ENCODE measurements at regions not wholly inside any gene's neighbourhood (a gene's known extent, or its start where the extent isn't known, plus 50 kb on each side); places are given as distances from the start of the nearest gene placed in this dataset.

GRCh38 chr10:43759216-43759615 is 110.5 kb upstream of the ZNF32 start:
- no peak overlapping the region for H3K4me2 ChIP-seq (ENCODE audit: control insufficient read depth, extremely low read depth, insufficient read depth, low read depth, low read length)
- no peaks in the 10 kb centered on the region for H3K79me2 ChIP-seq (ENCODE audit: control insufficient read depth, insufficient read depth, low read length)
- no peaks in the 10 kb centered on the region for H3K4me1 ChIP-seq (ENCODE audit: control insufficient read depth, extremely low read depth, insufficient read depth, low read length)
- TF ChIP-seq CTCF (optimal IDR thresholded peaks at IDR 0.05 in 1 of 3, IDR thresholded peaks at IDR 0.05 in 1 of 3, conservative IDR thresholded peaks at IDR 0.05 in 1 of 3; ENCODE audit: extremely low read depth in 1 of 3, insufficient read depth in 2 of 3, low read length in 3 of 3) = no peak
- FAIRE-seq (no peak), DNase-seq (ENCODE audit: low read depth, low spot score) (no peak)
- H3K9ac ChIP-seq (ENCODE audit: control insufficient read depth, extremely low read depth, insufficient read depth, low read length) = no peak overlapping the region
- H3K9me3 ChIP-seq (ENCODE audit: control insufficient read depth, low read depth, low read length) = no peaks in the 10 kb centered on the region
- H3K4me3 ChIP-seq (ENCODE audit: control insufficient read depth in 2 of 3, extremely low read depth in 1 of 3, insufficient read depth in 2 of 3, low read depth in 1 of 3, low read length in 3 of 3) = no peak overlapping the region
- dilution Hi-C loops (cut with MboI; ENCODE audit: extremely low pct_ligation_motif_present, low sequenced_read_pairs) = no loop called here
- H3K27ac ChIP-seq (ENCODE audit: control insufficient read depth, insufficient read depth, low read length) = no peak overlapping the region
- H3K27me3 ChIP-seq (ENCODE audit: control insufficient read depth, extremely low read depth, insufficient read depth, low read length) = no peaks in the 10 kb centered on the region
- no peak overlapping the region for H2AFZ ChIP-seq (ENCODE audit: control insufficient read depth, low read length)
- no peaks in the 10 kb centered on the region for H3K36me3 ChIP-seq (ENCODE audit: control insufficient read depth in 2 of 2, extremely low read depth in 1 of 2, insufficient read depth in 2 of 2, low read length in 2 of 2)
- no peaks in the 10 kb centered on the region for H3K9me1 ChIP-seq (ENCODE audit: control insufficient read depth, extremely low read depth, insufficient read depth, low read length)
- no peaks in the 10 kb centered on the region for H4K20me1 ChIP-seq (ENCODE audit: control insufficient read depth, extremely low read depth, insufficient read depth, low read length)

GRCh38 chr10:43756341-43756740 is 107.7 kb upstream of the ZNF32 start:
- Histone ChIP-seq H3K9ac (ENCODE audit: control insufficient read depth, extremely low read depth, insufficient read depth, low read length) (no peak overlapping the region), H3K4me3 (ENCODE audit: control insufficient read depth in 2 of 3, extremely low read depth in 1 of 3, insufficient read depth in 2 of 3, low read depth in 1 of 3, low read length in 3 of 3) (no peak overlapping the region), H3K27ac (ENCODE audit: control insufficient read depth, insufficient read depth, low read length) (no peak overlapping the region), H3K79me2 (ENCODE audit: control insufficient read depth, insufficient read depth, low read length) (no peaks in the 10 kb centered on the region), H3K27me3 (ENCODE audit: control insufficient read depth, extremely low read depth, insufficient read depth, low read length) (no peaks in the 10 kb centered on the region), H3K4me2 (ENCODE audit: control insufficient read depth, extremely low read depth, insufficient read depth, low read depth, low read length) (no peak overlapping the region), H3K36me3 (ENCODE audit: control insufficient read depth in 2 of 2, extremely low read depth in 1 of 2, insufficient read depth in 2 of 2, low read length in 2 of 2) (no peaks in the 10 kb centered on the region), H3K9me3 (ENCODE audit: control insufficient read depth, low read depth, low read length) (no peaks in the 10 kb centered on the region), H2AFZ (ENCODE audit: control insufficient read depth, low read length) (no peak overlapping the region), H3K4me1 (ENCODE audit: control insufficient read depth, extremely low read depth, insufficient read depth, low read length) (no peaks in the 10 kb centered on the region), H3K9me1 (ENCODE audit: control insufficient read depth, extremely low read depth, insufficient read depth, low read length) (no peaks in the 10 kb centered on the region), H4K20me1 (ENCODE audit: control insufficient read depth, extremely low read depth, insufficient read depth, low read length) (no peaks in the 10 kb centered on the region)
- dilution Hi-C loops (cut with MboI; ENCODE audit: extremely low pct_ligation_motif_present, low sequenced_read_pairs) = no loop called here
- TF ChIP-seq EZH2 (IDR thresholded peaks at IDR 0.05; ENCODE audit: low read length) (no peak), CTCF (optimal IDR thresholded peaks at IDR 0.05 in 1 of 3, IDR thresholded peaks at IDR 0.05 in 1 of 3, conservative IDR thresholded peaks at IDR 0.05 in 1 of 3; ENCODE audit: extremely low read depth in 1 of 3, insufficient read depth in 2 of 3, low read length in 3 of 3) (no peak)
- DNase-seq (ENCODE audit: low read depth, low spot score) (no peak), FAIRE-seq (no peak)
